ENCODE measurements at regions not wholly inside any gene's neighbourhood (a gene's known extent, or its start where the extent isn't known, plus 50 kb on each side); places are given as distances from the start of the nearest gene placed in this dataset.

- DNase-seq (ENCODE audit: low read depth), result no peak
- no peak overlapping the region for H3K4me3 ChIP-seq (ENCODE audit: low read depth, low read length)
- TF ChIP-seq CTCF (IDR thresholded peaks at IDR 0.05; ENCODE audit: control insufficient read depth, extremely low read depth, insufficient read depth), result no peak
These were observed 255.2 kb downstream of the SNX13 start for GRCh38 chr7:17685141-17685540.

GRCh38 chr7:17687361-17687760 is 252.9 kb downstream of the SNX13 start:
- no peak overlapping the region for H3K4me3 ChIP-seq (ENCODE audit: low read depth, low read length)
- TF ChIP-seq CTCF (IDR thresholded peaks at IDR 0.05; ENCODE audit: control insufficient read depth, extremely low read depth, insufficient read depth), result no peak
- DNase-seq (ENCODE audit: low read depth), result no peak

- H3K4me3 ChIP-seq (ENCODE audit: low read depth, low read length), result no peak overlapping the region
- no peak for DNase-seq (ENCODE audit: low read depth)
- no peak for TF ChIP-seq CTCF (IDR thresholded peaks at IDR 0.05; ENCODE audit: control insufficient read depth, extremely low read depth, insufficient read depth)
These were observed 250.9 kb downstream of the SNX13 start for GRCh38 chr7:17689361-17689902.

- no peak for TF ChIP-seq CTCF (IDR thresholded peaks at IDR 0.05; ENCODE audit: control insufficient read depth, extremely low read depth, insufficient read depth)
- no peak for DNase-seq (ENCODE audit: low read depth)
- H3K4me3 ChIP-seq (ENCODE audit: low read depth, low read length), result no peak overlapping the region
These were observed 250.3 kb downstream of the SNX13 start for GRCh38 chr7:17690030-17690429.

- TF ChIP-seq CTCF (IDR thresholded peaks at IDR 0.05; ENCODE audit: control insufficient read depth, extremely low read depth, insufficient read depth), result no peak
- DNase-seq (ENCODE audit: low read depth), result no peak
- no peak overlapping the region for H3K4me3 ChIP-seq (ENCODE audit: low read depth, low read length)
These were observed 243.9 kb downstream of the SNX13 start for GRCh38 chr7:17696422-17696821.

- no peak overlapping the region for H3K4me3 ChIP-seq (ENCODE audit: low read depth, low read length)
- no peak for TF ChIP-seq CTCF (IDR thresholded peaks at IDR 0.05; ENCODE audit: control insufficient read depth, extremely low read depth, insufficient read depth)
- DNase-seq (ENCODE audit: low read depth), result no peak
These were observed 243.0 kb downstream of the SNX13 start for GRCh38 chr7:17697128-17697881.

GRCh38 chr7:17699696-17700095 is 240.6 kb downstream of the SNX13 start:
- no peak for DNase-seq (ENCODE audit: low read depth)
- H3K4me3 ChIP-seq (ENCODE audit: low read depth, low read length), result no peak overlapping the region
- TF ChIP-seq CTCF (IDR thresholded peaks at IDR 0.05; ENCODE audit: control insufficient read depth, extremely low read depth, insufficient read depth), result no peak
